MCF 10A (cell line): ENCODE measurements at regions not wholly inside any gene's neighbourhood (a gene's known extent, or its start where the extent isn't known, plus 50 kb on each side); places are given as distances from the start of the nearest gene placed in this dataset.

Source experiments
- BruUV-seq: library from RNA; stranded (reverse); fragments of 400-500 nt; replicated peaks from 2 replicates; lab custom pipeline; 2021; lab: Mats Ljungman, UMichigan
- CTCF ChIA-PET: fragments of 300-600 bp; sonication (Branson Sonifier 250); formaldehyde crosslinking; extraction: SDS; loops from one replicate; lab custom pipeline; 2021; ENCODE audit warnings: antibody characterized with exemption, inconsistent platforms; lab: Yijun Ruan, JAX
- POLR2A ChIA-PET: fragments of 300-600, 350-650 bp; sonication (Branson Sonifier 250); formaldehyde crosslinking; extraction: SDS; loops from one replicate; lab custom pipeline; 2020; ENCODE audit warnings: antibody characterized with exemption, inconsistent platforms; lab: Yijun Ruan, JAX
- DNase-seq: peaks from one replicate; pipeline ENCODE4 v3.0.0-alpha.2; 2018; ENCODE audit not compliant: unreplicated experiment
- H3K27ac Mint-ChIP-seq: one replicate; pipeline ENCODE4 v1.8.0; 2022; ENCODE audit warnings: mild to moderate bottlenecking, low read depth, mixed read lengths; ENCODE audit not compliant: unreplicated experiment
- H3K27me3 Mint-ChIP-seq: one replicate; pipeline ENCODE4 v1.8.0; 2022; ENCODE audit warnings: mixed read lengths; ENCODE audit not compliant: insufficient read depth, unreplicated experiment
- H3K36me3 Mint-ChIP-seq: one replicate; pipeline ENCODE4 v1.8.0; 2022; ENCODE audit warnings: mild to moderate bottlenecking, moderate library complexity, mixed read lengths; ENCODE audit not compliant: insufficient read depth, unreplicated experiment
- H3K4me1 Mint-ChIP-seq: one replicate; pipeline ENCODE4 v1.8.0; 2022; ENCODE audit warnings: mixed read lengths; ENCODE audit not compliant: insufficient read depth, unreplicated experiment
- H3K4me3 Mint-ChIP-seq: one replicate; pipeline ENCODE4 v1.8.0; 2022; ENCODE audit warnings: mild to moderate bottlenecking, moderate library complexity, mixed read lengths; ENCODE audit not compliant: unreplicated experiment
- H3K9me3 Mint-ChIP-seq: one replicate; pipeline ENCODE4 v1.8.0; 2022; ENCODE audit warnings: mixed read lengths; ENCODE audit not compliant: unreplicated experiment
- intact Hi-C: fragments of 100-400 bp; cut with micrococcal nuclease; formaldehyde crosslinking; loops from 2 replicates; pipeline ENCODE4 v1.14.1; 2022
- TF ChIP-seq, protein P1 (sequence below): fragments of 200-600 bp; IDR thresholded peaks from one replicate; pipeline ENCODE4 v1.8.0; 2022; ENCODE audit warnings: antibody characterized with exemption, mild to moderate bottlenecking; ENCODE audit not compliant: unreplicated experiment

DNA sequence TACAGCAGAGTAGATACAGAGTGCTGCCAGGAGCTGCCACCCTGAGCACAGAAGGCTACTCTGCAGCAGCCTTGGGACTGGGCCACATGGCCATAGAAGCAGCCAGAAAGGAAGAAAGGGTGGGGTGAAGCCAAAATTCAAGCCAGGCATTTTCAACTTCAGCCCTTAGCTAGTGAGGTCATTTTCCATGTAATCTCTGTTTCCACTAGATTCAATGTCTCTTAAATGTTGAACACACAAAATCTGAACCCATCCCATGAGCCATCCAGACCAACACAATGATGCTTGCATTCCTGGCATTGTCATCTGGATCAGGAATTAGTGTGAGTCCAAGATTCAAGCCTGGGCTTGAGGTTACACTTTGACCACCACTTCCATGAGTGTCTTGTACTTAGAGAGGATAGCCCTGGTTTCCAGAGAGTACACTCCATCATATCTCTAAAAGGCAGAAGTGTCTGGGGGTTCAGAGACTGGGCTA lies 243.6 kb downstream of the OSR1 start:
- DNase-seq = no peak
- BruUV-seq = no TSS peak
- Mint-ChIP-seq H3K27me3 (no peaks in the 10 kb centered on the region), H3K36me3 (peaks cover 7% of the 10 kb centered on the region), H3K9me3 (peaks cover 5% of the 10 kb centered on the region), H3K27ac (no peak overlapping the region), H3K4me3 (no peak overlapping the region), H3K4me1 (no peaks in the 10 kb centered on the region)
- TF ChIP-seq, protein P1, sequence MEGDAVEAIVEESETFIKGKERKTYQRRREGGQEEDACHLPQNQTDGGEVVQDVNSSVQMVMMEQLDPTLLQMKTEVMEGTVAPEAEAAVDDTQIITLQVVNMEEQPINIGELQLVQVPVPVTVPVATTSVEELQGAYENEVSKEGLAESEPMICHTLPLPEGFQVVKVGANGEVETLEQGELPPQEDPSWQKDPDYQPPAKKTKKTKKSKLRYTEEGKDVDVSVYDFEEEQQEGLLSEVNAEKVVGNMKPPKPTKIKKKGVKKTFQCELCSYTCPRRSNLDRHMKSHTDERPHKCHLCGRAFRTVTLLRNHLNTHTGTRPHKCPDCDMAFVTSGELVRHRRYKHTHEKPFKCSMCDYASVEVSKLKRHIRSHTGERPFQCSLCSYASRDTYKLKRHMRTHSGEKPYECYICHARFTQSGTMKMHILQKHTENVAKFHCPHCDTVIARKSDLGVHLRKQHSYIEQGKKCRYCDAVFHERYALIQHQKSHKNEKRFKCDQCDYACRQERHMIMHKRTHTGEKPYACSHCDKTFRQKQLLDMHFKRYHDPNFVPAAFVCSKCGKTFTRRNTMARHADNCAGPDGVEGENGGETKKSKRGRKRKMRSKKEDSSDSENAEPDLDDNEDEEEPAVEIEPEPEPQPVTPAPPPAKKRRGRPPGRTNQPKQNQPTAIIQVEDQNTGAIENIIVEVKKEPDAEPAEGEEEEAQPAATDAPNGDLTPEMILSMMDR = no peak
- intact Hi-C loops = no loop called here
- ChIA-PET CTCF (no interaction called here), POLR2A (interaction anchor here (0.7 kb wide), 1 partner anchor 10 kb away, joined by 3 read pairs; no protein-coding TSS in a partner anchor)

DNA sequence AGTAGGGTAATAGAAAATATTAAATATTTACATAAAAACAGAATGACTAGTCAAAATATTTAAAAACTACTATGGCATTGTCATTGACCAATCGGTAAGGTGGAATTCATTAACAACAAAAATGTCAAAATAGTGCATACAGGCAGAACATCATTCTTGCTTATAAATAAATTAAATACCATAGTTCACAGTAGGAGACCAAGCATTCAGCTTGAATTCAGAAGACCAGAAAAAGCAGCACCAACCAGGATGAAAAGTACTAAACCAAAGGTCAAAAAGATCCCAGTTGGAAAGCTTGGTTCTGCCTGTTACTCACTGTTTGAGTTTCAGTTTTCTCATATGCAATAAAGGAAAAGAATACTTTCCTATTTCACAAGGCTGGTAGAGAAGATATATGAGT lies 244.3 kb downstream of the OSR1 start:
- no peak for DNase-seq
- Mint-ChIP-seq H3K4me3 (no peak overlapping the region), H3K4me1 (no peaks in the 10 kb centered on the region), H3K9me3 (peaks cover 5% of the 10 kb centered on the region), H3K27ac (no peak overlapping the region), H3K27me3 (no peaks in the 10 kb centered on the region), H3K36me3 (peaks cover 7% of the 10 kb centered on the region)
- BruUV-seq = no TSS peak
- intact Hi-C loops = no loop called here
- TF ChIP-seq, protein P1 = no peak
- ChIA-PET POLR2A (interaction anchor here (0.7 kb wide), 1 partner anchor 10 kb away, joined by 3 read pairs; no protein-coding TSS in a partner anchor), CTCF (no interaction called here)

- intact Hi-C loops = no loop called here
- Mint-ChIP-seq H3K27me3 (no peaks in the 10 kb centered on the region), H3K9me3 (no peaks in the 10 kb centered on the region), H3K27ac (no peak overlapping the region), H3K36me3 (peaks cover 7% of the 10 kb centered on the region), H3K4me1 (no peaks in the 10 kb centered on the region), H3K4me3 (no peak overlapping the region)
- ChIA-PET POLR2A (interaction anchor here (1.0 kb wide), 1 partner anchor 9 kb away, joined by 3 read pairs; no protein-coding TSS in a partner anchor), CTCF (interaction anchor here (0.7 to 1.6 kb wide), 5 partner anchors 10 to 251 kb away, joined by 3 to 6 read pairs (median 4); no protein-coding TSS in a partner anchor)
- DNase-seq = no peak
- TF ChIP-seq, protein P1 = no peak
- no TSS peak for BruUV-seq
Measured at GRCh38 chr2:19111354-19111753, 247.1 kb downstream of the OSR1 start.

DNA sequence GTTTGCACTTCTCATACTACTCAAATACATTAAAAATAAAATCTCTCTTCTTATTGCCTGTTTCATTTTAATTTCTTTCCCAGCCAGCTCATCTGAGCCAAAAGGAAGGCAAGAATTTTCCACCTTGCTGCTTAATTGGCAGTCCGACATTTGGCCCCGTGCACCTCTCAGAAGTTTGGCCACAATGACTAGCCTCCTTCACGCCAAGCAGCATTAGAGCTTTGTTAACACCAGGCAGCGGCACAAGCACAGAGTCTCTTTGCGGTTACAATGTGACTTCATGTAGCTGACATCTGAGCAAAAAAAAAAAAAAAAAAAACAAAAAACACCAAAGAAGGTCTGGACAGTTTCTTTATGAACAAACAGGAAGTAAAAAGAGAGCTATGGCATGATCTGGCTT lies 248.9 kb downstream of the OSR1 start:
- TF ChIP-seq, protein P1 = no peak
- POLR2A ChIA-PET = interaction anchor here (0.6 to 0.8 kb wide), 2 partner anchors 117 to 833 kb away, joined by 3 to 4 read pairs; no protein-coding TSS in a partner anchor
- Mint-ChIP-seq H3K9me3 (no peaks in the 10 kb centered on the region), H3K36me3 (peaks cover 3% of the 10 kb centered on the region), H3K4me3 (no peak overlapping the region), H3K27me3 (no peaks in the 10 kb centered on the region), H3K27ac (no peak overlapping the region), H3K4me1 (peaks cover 6% of the 10 kb centered on the region)
- no TSS peak for BruUV-seq
- CTCF ChIA-PET = interaction anchor here (1.0 to 1.2 kb wide), 2 partner anchors 10 to 723 kb away, joined by 3 to 4 read pairs; no protein-coding TSS in a partner anchor
- DNase-seq = no peak
- intact Hi-C loops = no loop called here
